Liver (tissue), 8 donors: ENCODE measurements at regions not wholly inside any gene's neighbourhood (a gene's known extent, or its start where the extent isn't known, plus 50 kb on each side); places are given as distances from the start of the nearest gene placed in this dataset.

Experiments
- DNase-seq: peaks from one replicate; pipeline ENCODE4 v3.0.0-alpha.2; 2017; ENCODE audit warnings: low spot score
- H3K27ac ChIP-seq, 2 donors: one replicate each; pipeline ENCODE4 v1.7.0; 2013; ENCODE audit warnings: inconsistent platforms in 2 of 2, low read length in 2 of 2, control low read depth in 1 of 2, low read depth in 1 of 2, mild to moderate bottlenecking in 1 of 2
- H3K27me3 ChIP-seq, 4 donors: one replicate each; pipeline versions ENCODE4 v1.6.1 to v1.7.0; 2013; ENCODE audit warnings: low read length in 3 of 4, inconsistent platforms in 1 of 4, mild to moderate bottlenecking in 1 of 4, moderate library complexity in 1 of 4; ENCODE audit not compliant: control insufficient read depth in 4 of 4, insufficient read depth in 4 of 4
- H3K36me3 ChIP-seq, 4 donors: one replicate each; pipeline versions ENCODE4 v1.6.1 to v1.7.0; 2013; ENCODE audit warnings: low read length in 3 of 4, mild to moderate bottlenecking in 3 of 4, low read depth in 1 of 4, moderate library complexity in 1 of 4; ENCODE audit not compliant: control insufficient read depth in 4 of 4, insufficient read depth in 3 of 4
- H3K4me1 ChIP-seq, 4 donors: one replicate each; pipeline versions ENCODE4 v1.6.1 to v1.7.0; 2013; ENCODE audit warnings: low read length in 3 of 4, mild to moderate bottlenecking in 3 of 4, moderate library complexity in 1 of 4; ENCODE audit not compliant: control insufficient read depth in 4 of 4, insufficient read depth in 4 of 4
- H3K4me3 ChIP-seq, 3 donors: one replicate each; pipeline versions ENCODE4 v1.6.1 to v1.7.0; 2013; ENCODE audit warnings: low read length in 3 of 3, control low read depth in 1 of 3, low read depth in 1 of 3, mild to moderate bottlenecking in 1 of 3
- H3K9ac ChIP-seq, 2 donors: one replicate each; pipeline ENCODE4 v1.7.0; 2013; ENCODE audit warnings: low read length in 2 of 2, mild to moderate bottlenecking in 2 of 2, moderate library complexity in 2 of 2, control low read depth in 1 of 2, low read depth in 1 of 2
- H3K9me3 ChIP-seq, 4 donors: one replicate each; pipeline versions ENCODE4 v1.6.1 to v1.7.0; 2013; ENCODE audit warnings: low read length in 3 of 4; ENCODE audit not compliant: control insufficient read depth in 4 of 4
- EGR1 ChIP-seq, 2 donors: IDR thresholded peaks; 2 replicates each; pipeline ENCODE4 v1.6.1; 2016 to 2018; ENCODE audit warnings: antibody characterized with exemption in 2 of 2, low read depth in 2 of 2
- FOXA1 ChIP-seq: IDR thresholded peaks from 2 replicates; pipeline ENCODE4 v1.6.1; 2016; ENCODE audit warnings: antibody characterized with exemption
- FOXA2 ChIP-seq: IDR thresholded peaks from 2 replicates; pipeline ENCODE4 v1.6.1; 2016; ENCODE audit warnings: antibody characterized with exemption
- GABPA ChIP-seq, 2 donors: IDR thresholded peaks in 1 of 2; conservative IDR thresholded peaks in 1 of 2; 2 replicates each; pipeline ENCODE4 v1.6.1; 2016; ENCODE audit warnings: antibody characterized with exemption in 2 of 2, mild to moderate bottlenecking in 1 of 2, moderate library complexity in 1 of 2
- HNF4A ChIP-seq, 2 donors: conservative IDR thresholded peaks; 2 replicates each; pipeline ENCODE4 v1.6.1; 2016; ENCODE audit warnings: antibody characterized with exemption in 2 of 2, mild to moderate bottlenecking in 2 of 2
- HNF4G ChIP-seq: IDR thresholded peaks from 2 replicates; pipeline ENCODE4 v1.6.1; 2016; ENCODE audit warnings: antibody characterized with exemption
- NR2F2 ChIP-seq: IDR thresholded peaks from 2 replicates; pipeline ENCODE4 v1.6.1; 2016; ENCODE audit warnings: antibody characterized with exemption
- RAD21 ChIP-seq, 2 donors: IDR thresholded peaks; 2 replicates each; pipeline ENCODE4 v1.6.1; 2016; ENCODE audit warnings: antibody characterized with exemption in 2 of 2, mild to moderate bottlenecking in 2 of 2
- RXRA ChIP-seq, 2 donors: IDR thresholded peaks; 2 replicates each; pipeline ENCODE4 v1.6.1; 2017 to 2018; ENCODE audit warnings: antibody characterized with exemption in 2 of 2, mild to moderate bottlenecking in 1 of 2
- SP1 ChIP-seq: IDR thresholded peaks from 2 replicates; pipeline ENCODE4 v1.6.1; 2018; ENCODE audit warnings: antibody characterized with exemption, mild to moderate bottlenecking
- TAF1 ChIP-seq: conservative IDR thresholded peaks from 2 replicates; pipeline ENCODE4 v1.6.1; 2016; ENCODE audit warnings: antibody characterized with exemption, mild to moderate bottlenecking
- YY1 ChIP-seq: IDR thresholded peaks from 2 replicates; pipeline ENCODE4 v1.6.1; 2016; ENCODE audit warnings: antibody characterized with exemption, mild to moderate bottlenecking
- WGBS: extraction: QIAGEN DNeasy Blood & Tissue Kit; methylation state at CpG from one replicate; pipeline ENCODE4 v1.1.7; 2013; 5-methylcytosine and 5-hydroxymethylcytosine counted together
- TF ChIP-seq, protein P1 (sequence below): IDR thresholded peaks from 2 replicates; pipeline ENCODE4 v1.6.1; 2016; ENCODE audit warnings: antibody characterized with exemption
- TF ChIP-seq, protein P2 (sequence below): IDR thresholded peaks from 2 replicates; pipeline ENCODE4 v1.6.1; 2016; ENCODE audit warnings: antibody characterized with exemption
- TF ChIP-seq, protein P3 (sequence below): IDR thresholded peaks from 2 replicates; pipeline ENCODE4 v1.6.1; 2016; ENCODE audit warnings: antibody characterized with exemption, mild to moderate bottlenecking
- TF ChIP-seq, protein P4 (sequence below): fragments of 150-350 bp; IDR thresholded peaks from 2 replicates; pipeline ENCODE4 v1.5.1; 2017; ENCODE audit warnings: improper control_type of control experiment, low read depth, low read length; ENCODE audit not compliant: missing input control
- donor health status: healthy.
- donor health status: healthy.
- donor health status: healthy.
- donor health status: healthy.
- donor health status: healthy.

DNA sequence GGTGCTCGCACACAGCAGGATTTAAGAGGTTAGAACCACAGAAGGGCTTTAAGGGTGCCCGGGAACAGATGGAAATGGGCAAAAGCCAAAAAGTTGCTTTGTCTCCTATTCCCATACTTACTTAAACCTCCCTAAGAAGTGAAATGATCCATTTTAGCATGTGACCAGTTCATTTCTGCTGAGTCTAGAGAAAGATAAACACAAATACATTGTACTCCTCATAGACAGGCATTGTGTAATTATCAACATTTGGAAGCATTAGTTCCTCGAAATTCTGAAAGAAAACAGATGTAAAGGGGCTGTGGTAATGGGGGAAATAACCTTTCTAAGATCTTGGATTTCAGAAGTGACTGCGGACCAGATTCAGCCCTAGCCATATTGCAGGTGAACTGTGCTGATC lies 178.3 kb downstream of the CYB561 start:
- no peaks in the 10 kb centered on the region for H3K9me3 ChIP-seq
- no peak for DNase-seq
- no peak overlapping the region for H3K27ac ChIP-seq
- H3K36me3 ChIP-seq, result no peaks in the 10 kb centered on the region
- TF ChIP-seq RXRA (IDR thresholded peaks at IDR 0.05) (no peak), TAF1 (no peak), FOXA1 (no peak), YY1 (no peak), FOXA2 (no peak), HNF4G (no peak), HNF4A (conservative IDR thresholded peaks at IDR 0.05) (no peak), NR2F2 (no peak)
- TF ChIP-seq, protein P1, sequence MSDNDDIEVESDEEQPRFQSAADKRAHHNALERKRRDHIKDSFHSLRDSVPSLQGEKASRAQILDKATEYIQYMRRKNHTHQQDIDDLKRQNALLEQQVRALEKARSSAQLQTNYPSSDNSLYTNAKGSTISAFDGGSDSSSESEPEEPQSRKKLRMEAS, result no peak
- H3K4me1 ChIP-seq, result no peaks in the 10 kb centered on the region
- no peak overlapping the region for H3K9ac ChIP-seq
- 84% methylated on average over 4 of the region's 4 CpGs for WGBS
- H3K4me3 ChIP-seq, result no peak overlapping the region
- H3K27me3 ChIP-seq, result no peaks in the 10 kb centered on the region

DNA sequence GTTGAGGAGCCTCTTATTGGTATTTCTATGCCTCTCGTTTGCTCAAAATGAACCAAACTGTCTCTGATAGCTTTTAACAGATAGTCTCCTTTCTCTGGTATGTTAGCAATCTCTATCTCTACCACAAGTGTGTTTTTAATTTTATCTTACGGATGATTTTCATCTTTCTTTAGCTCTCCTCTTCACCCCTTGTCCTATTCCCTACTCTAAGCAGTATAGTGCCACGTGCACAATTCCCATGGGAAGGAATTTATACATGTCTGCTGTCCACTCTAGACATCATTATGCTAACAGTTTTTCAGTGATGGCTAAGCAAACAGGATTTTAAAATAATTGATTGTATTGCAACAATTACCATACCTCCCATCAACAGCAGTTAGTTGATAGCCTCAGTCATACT lies 177.3 kb downstream of the CYB561 start:
- H3K36me3 ChIP-seq, result no peaks in the 10 kb centered on the region
- no peak overlapping the region for H3K27ac ChIP-seq
- 93% methylated on average over 3 of the region's 3 CpGs for WGBS
- no peak overlapping the region for H3K4me3 ChIP-seq
- no peak for DNase-seq
- no peaks in the 10 kb centered on the region for H3K4me1 ChIP-seq
- H3K27me3 ChIP-seq, result no peaks in the 10 kb centered on the region
- H3K9me3 ChIP-seq, result no peaks in the 10 kb centered on the region
- TF ChIP-seq HNF4A (conservative IDR thresholded peaks at IDR 0.05), result no peak
- TF ChIP-seq, protein P2, sequence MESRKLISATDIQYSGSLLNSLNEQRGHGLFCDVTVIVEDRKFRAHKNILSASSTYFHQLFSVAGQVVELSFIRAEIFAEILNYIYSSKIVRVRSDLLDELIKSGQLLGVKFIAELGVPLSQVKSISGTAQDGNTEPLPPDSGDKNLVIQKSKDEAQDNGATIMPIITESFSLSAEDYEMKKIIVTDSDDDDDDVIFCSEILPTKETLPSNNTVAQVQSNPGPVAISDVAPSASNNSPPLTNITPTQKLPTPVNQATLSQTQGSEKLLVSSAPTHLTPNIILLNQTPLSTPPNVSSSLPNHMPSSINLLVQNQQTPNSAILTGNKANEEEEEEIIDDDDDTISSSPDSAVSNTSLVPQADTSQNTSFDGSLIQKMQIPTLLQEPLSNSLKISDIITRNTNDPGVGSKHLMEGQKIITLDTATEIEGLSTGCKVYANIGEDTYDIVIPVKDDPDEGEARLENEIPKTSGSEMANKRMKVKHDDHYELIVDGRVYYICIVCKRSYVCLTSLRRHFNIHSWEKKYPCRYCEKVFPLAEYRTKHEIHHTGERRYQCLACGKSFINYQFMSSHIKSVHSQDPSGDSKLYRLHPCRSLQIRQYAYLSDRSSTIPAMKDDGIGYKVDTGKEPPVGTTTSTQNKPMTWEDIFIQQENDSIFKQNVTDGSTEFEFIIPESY, result no peak
- TF ChIP-seq TAF1, result no peak
- TF ChIP-seq, protein P3, sequence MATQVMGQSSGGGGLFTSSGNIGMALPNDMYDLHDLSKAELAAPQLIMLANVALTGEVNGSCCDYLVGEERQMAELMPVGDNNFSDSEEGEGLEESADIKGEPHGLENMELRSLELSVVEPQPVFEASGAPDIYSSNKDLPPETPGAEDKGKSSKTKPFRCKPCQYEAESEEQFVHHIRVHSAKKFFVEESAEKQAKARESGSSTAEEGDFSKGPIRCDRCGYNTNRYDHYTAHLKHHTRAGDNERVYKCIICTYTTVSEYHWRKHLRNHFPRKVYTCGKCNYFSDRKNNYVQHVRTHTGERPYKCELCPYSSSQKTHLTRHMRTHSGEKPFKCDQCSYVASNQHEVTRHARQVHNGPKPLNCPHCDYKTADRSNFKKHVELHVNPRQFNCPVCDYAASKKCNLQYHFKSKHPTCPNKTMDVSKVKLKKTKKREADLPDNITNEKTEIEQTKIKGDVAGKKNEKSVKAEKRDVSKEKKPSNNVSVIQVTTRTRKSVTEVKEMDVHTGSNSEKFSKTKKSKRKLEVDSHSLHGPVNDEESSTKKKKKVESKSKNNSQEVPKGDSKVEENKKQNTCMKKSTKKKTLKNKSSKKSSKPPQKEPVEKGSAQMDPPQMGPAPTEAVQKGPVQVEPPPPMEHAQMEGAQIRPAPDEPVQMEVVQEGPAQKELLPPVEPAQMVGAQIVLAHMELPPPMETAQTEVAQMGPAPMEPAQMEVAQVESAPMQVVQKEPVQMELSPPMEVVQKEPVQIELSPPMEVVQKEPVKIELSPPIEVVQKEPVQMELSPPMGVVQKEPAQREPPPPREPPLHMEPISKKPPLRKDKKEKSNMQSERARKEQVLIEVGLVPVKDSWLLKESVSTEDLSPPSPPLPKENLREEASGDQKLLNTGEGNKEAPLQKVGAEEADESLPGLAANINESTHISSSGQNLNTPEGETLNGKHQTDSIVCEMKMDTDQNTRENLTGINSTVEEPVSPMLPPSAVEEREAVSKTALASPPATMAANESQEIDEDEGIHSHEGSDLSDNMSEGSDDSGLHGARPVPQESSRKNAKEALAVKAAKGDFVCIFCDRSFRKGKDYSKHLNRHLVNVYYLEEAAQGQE, result no peak
- no peak for TF ChIP-seq NR2F2
- no peak for TF ChIP-seq GABPA (IDR thresholded peaks at IDR 0.05 in 1 of 2, conservative IDR thresholded peaks at IDR 0.05 in 1 of 2)
- TF ChIP-seq, protein P1, result no peak
- no peak for TF ChIP-seq RXRA (IDR thresholded peaks at IDR 0.05)
- TF ChIP-seq, protein P4, sequence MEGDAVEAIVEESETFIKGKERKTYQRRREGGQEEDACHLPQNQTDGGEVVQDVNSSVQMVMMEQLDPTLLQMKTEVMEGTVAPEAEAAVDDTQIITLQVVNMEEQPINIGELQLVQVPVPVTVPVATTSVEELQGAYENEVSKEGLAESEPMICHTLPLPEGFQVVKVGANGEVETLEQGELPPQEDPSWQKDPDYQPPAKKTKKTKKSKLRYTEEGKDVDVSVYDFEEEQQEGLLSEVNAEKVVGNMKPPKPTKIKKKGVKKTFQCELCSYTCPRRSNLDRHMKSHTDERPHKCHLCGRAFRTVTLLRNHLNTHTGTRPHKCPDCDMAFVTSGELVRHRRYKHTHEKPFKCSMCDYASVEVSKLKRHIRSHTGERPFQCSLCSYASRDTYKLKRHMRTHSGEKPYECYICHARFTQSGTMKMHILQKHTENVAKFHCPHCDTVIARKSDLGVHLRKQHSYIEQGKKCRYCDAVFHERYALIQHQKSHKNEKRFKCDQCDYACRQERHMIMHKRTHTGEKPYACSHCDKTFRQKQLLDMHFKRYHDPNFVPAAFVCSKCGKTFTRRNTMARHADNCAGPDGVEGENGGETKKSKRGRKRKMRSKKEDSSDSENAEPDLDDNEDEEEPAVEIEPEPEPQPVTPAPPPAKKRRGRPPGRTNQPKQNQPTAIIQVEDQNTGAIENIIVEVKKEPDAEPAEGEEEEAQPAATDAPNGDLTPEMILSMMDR, result no peak
- TF ChIP-seq FOXA2, result no peak
- no peak for TF ChIP-seq YY1
- no peak for TF ChIP-seq EGR1 (IDR thresholded peaks at IDR 0.05; ENCODE audit: low read depth in 2 of 2)
- TF ChIP-seq SP1, result no peak
- TF ChIP-seq RAD21 (IDR thresholded peaks at IDR 0.05), result no peak
- H3K9ac ChIP-seq, result no peak overlapping the region
